ENCODE measurements at regions not wholly inside any gene's neighbourhood (a gene's known extent, or its start where the extent isn't known, plus 50 kb on each side); places are given as distances from the start of the nearest gene placed in this dataset.

GRCh38 chrX:39253551-39253950 is 452.3 kb downstream of the MID1IP1 start:
- TF ChIP-seq CTCF (conservative IDR thresholded peaks at IDR 0.05; ENCODE audit: low read depth, low read length) (no peak), EZH2 (IDR thresholded peaks at IDR 0.05; ENCODE audit: low read length, unreplicated experiment) (no peak)
